ENCODE measurements at regions not wholly inside any gene's neighbourhood (a gene's known extent, or its start where the extent isn't known, plus 50 kb on each side); places are given as distances from the start of the nearest gene placed in this dataset.

DNA sequence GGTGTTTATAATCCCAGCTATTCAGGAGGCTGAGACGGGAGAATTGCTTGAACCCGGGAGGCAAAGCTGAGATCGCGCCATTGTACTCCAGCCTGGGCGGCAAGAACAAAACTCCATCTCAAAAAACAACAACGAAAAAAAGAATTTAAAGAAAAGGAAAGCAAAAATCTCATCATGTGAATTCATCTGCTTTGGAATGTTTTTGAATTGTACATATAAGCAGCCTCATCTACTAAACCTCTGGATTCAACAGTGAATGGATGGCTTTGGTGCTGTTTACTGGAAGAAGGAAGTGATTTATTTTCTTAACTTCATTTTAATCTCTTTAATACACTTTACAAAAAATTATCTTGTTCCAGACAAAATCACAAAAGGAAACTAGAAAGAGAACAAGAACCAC lies 51.8 kb upstream of the PNRC1 start:
- DNase-seq, result no peak

DNA sequence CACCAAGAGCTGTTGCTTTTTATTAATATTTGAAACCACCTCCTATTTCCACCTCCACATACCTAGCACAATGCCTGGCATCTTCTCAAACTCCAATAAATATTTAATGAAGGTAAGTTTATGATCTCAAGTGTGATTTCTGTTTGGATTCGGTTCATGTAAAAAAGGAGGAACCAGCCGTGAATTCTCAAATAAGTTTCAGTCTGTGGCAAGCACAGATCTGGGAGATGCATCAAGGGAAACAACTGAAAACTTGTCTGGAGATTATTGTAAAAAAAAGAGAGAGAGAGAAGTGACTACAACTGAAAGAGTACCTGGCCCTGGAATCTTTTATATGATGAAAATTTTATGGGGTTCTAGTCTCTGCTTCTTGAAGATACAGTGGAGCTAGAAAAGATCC lies 52.8 kb upstream of the PNRC1 start:
- no peak for DNase-seq

DNA sequence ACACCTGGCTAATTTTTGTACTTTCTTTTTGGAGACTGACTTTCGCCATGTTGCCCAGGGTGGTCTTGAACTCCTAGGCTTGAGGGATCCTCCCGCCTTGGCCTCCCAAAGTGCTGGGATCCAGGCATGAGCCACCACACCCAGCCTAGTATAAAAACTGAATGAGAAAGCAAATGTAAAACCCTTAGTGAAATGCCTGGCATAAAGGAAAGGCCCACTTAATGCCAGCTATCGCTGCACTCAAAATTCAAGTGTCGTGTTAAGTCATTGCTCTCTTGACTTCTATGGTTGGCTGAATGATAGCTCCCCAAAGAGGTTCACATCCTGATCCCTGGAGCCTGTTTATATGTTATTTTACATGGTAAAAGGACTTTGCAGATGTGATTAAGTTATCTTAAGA lies 54.4 kb upstream of the PNRC1 start:
- DNase-seq, result no peak

DNA sequence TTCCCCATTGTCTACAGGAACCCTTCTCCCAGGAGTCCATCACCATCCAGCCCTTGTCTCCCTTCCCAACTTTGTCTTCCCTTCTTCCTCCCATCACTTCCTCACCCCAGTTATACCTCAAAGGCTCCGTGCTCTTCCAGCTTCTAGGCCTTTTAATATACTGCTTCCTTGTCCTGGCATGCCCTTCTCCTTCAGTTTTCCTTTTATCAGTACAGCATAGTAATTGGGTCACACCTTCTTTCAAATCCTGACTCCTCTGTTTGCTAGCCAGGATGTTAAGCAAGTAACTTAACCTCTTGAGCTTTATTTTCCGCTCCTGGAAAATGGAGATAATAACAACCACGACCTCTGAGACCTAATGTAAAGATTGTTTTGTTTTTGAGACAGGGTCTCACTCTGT lies 54.9 kb upstream of the PNRC1 start:
- DNase-seq, result no peak

DNA sequence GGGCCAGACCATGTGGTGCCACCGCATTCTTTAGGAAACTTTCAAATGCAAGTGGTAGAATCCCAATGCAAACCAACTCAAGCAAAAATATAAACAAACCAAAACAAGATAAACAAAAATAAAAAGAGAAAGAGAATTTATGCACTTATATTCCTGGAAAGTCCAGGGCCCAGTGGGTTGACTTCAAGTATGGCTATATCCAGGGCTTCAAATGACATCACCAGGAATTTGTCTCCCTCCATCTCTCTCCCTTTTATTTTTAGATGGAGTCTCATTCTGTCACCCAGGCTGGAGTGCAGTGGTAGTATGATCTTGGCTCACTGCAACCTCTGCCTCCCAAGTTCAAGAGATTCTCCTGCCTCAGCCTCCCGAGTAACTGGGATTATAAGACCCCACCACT lies 56.1 kb upstream of the PNRC1 start:
- DNase-seq, result no peak

DNA sequence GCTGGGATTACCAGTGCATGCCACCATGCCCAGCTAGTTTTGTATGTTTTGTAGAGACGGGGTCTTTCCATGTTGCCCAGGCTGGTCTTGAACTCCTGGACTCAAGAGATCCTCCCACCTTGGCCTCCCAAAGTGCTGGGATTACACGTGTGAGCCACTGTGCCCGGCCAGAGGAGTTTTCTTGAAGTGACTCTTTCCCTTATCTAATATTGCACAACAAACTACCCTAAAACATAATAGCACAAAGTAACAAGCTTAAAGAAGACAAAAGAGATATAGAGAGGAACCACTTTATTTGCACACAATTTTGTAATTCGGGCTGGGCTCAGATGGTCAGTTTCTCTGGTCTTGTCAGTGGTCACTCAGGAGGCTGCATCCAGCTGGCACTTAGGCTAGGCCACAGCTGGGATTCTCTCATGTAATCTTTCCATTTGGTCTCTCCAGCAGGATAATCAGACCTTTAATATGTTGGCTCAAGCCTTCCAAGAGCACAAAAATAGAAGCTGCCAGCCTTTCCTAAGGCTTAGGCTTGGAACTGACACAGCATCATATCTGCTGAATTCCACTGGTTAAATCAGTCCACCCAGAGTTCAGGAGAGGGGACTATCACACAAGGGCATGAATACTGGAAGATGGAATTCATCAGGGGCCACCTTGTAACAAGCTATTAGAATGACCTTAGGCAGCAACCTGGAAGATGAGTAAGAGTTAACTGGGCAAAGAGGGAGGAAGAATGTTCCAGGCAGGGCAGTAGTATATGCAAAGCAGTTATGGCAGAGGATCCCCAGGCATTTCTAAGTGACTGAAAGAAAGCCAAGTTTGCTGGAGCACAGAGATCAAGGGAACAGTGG lies 56.7 kb upstream of the PNRC1 start:
- peak; percentile 25 for DNase-seq

DNA sequence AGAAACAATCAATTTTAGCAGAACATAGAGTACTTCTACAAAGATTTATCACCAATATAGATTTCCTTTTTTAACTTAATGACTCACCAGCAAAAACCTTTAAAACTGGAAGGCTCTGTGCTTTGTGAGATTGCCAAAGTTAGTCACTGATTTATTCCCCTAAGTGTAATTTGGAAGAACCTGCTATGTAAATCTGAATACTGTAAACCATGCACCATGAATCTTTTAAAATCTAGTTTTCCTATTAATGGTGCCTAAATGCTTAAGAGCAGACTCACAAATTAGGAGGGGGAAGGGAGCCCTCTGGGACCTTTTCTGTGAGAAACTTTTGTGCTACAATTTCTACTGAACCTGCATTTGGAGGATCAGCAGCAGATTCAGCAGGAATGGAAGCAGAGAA lies 57.8 kb upstream of the PNRC1 start:
- peak; percentile 24 for DNase-seq

DNA sequence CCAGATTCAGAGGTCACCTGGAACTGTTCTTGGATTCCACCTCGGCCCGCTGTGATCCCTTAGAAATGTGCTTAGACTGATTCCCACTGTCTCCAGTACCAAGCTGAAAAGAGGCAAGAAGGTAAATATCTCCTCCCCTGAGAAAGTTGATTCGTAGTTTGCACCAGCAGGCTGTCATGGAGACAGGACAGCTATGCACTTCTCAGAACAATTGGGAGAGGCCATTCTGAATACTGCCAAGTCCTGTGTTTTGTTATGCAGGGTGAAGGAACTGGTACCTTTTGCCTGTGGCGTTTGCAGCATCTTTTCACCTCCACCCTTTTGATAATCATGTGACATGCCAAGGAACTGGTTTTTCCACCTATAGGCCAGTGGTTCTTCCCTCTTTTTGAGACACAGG lies 58.2 kb upstream of the RNGTT start:
- DNase-seq, result peak; percentile 14

DNA sequence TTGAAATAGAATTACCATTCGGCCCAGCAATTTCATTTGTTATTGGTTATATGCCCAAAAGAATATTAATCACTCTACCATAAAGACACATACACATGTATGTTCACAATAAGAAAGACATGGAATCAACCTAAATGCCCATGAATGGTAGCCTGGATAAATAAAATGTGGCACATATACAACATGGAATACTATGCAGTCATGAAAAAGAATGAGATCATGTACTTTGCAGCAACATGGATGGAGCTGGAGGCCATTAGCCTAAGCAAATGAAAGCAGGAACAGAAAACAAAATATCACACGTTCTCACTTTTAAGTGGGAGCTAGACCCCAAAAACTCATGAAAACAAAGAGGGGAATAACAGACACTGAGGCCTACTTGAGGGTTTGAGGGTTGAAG lies 52.6 kb upstream of the RNGTT start:
- no peak for DNase-seq

DNA sequence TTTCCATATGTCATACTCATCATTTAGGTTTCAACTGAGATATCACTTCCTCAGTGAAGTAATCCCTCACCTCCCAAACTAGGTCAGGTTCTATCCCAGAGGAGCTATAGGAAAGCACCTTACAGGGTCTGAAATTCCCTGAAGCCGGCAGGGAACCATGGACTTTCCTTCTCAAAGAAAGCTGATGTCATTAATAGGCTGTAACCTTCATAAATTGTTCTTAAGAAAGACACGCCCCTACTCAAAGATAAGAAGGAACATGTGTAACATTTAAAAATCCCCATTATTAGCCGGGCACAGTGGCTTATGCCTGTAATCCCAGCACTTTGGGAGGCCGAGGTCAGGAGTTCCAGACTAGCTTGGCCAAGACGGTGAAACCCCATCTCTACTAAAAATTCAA lies 50.0 kb upstream of the RNGTT start:
- DNase-seq, result no peak
